ENCODE measurements at regions not wholly inside any gene's neighbourhood (a gene's known extent, or its start where the extent isn't known, plus 50 kb on each side); places are given as distances from the start of the nearest gene placed in this dataset.
"Not testable (repeated sequence)": the region's sequence is repeated elsewhere in the genome, so short reads cannot be mapped to it uniquely, and the experiment has no call there.

DNA sequence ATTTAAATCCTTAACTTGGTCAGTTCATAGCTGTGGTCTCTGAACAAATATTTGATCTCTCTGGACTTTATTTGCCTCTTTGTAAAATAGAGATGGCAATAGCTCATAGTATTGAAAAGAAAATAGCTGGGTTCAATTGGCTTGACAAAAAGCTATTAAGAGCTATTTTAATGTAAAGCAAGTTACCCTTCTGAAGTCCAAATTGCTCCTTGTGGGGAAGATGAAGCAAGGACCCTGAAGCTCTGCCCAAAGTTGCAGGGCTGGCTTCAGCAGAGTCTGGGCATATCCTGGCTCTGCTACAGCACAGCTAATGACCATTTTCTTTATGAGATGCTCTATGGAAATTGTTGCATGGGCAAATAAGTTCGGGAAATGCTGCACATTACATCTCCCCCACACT, 484.5 kb downstream of the TDRD3 start:
- DNase-seq: no peak

DNA sequence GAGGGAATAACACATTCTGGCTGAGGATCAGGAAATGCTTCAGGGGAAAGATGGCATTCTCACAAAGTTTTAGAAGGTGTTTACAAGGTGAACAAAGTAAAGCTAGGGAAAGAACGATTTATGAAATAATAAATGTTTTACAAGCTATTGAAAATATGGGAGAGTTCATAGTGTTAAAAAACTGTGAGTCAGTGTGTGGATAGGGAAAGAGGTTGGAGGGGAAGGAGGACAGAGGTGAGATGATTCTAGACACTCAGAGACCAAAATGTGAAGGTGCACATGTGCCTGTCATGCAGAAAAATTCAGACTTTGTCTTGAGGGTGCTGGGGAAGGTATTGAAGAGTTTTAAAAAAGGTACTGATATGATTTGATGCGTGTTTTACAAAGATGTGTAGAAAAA, 476.1 kb downstream of the TDRD3 start:
- no peak for DNase-seq

DNA sequence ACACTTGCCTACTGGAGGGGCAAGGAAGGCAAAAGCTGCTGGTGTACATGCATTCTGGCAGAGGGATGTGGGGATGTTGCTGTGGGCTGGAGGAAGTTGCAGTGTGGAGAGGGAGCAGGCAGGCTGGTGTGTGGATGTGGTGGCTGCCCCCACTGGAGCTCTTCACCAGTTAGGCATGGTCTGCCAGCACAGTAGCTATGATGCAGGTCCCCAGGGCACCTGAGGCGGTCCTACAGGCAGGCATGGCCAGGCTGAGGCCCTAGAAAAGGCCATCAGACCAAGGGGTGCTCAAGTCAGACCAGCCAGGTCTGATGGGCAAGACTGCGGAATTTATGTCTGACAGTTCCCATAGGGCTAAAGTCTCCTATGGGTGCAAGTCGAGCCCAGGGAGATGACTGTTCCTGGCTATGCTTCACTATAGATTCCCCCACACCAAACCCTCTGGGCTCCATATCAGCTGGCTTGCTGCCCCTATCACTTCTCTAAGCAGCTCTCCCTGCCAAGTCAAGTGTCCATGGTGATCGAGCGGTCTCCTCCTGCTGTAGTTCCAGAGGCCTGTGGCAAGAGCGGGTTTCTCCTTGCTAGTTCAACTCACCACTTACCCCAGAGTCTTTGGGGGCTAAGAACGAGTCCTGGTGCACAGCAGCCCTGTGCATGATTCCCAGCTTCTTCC, 473.1 kb downstream of the TDRD3 start:
- DNase-seq: no peak

DNA sequence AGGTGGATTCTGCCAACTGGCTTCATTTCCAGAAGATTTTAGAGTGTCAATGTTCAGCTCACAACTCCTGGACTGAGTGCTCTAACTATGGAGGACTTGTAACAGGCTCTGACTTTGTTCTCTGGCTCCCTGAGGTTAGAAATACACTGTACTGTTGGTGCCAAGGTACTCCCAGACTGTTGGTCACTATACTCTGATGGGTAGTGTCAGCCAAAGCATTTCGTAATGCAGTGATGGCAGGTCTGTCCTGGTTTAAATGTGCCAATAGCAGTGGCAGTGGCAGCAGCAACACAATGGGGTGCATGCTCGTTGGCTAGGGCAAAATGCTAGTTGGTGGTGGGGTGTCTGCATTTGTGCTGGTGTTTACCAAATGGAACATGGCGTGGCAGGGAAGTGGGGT, 472.2 kb downstream of the TDRD3 start:
- no peak for DNase-seq

DNA sequence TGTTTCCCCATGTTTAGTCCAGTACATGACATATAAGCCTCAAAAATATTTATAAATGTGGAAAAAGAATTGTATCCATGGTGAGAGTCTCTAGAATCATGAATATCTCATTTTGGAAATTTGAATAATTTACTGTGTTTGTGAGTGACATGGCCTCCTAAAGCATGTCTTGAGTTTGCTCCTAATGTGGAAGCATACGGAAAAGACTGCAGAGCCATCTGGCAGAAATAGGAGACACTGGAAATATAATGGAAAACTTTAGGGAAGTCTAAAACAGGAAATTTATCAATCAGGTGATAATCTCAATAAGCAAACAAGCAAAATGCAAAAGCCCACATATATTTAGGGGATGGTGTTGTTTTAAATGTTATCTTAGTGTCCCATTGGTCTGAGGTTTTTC, 465.0 kb downstream of the TDRD3 start:
- DNase-seq: no peak

DNA sequence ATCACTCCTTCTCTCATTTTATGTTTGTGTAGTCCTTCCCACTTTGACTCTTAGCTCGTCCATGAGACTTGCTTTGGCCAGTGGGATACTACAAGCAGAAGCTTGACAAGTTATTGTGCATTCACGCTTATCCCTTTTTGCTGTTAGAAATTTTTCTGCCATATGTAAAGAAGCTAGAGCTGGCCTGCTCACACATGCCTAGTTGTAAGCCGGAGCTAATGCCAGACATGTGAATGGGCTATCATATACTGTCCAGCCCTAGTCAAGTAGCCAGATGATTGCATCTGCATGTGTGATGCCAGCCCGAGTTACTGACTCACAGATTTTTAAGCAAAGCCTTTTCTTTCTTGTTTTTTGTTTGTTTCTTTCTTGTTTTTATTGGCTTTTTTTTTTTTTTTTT, 460.7 kb downstream of the TDRD3 start:
- no peak for DNase-seq

DNA sequence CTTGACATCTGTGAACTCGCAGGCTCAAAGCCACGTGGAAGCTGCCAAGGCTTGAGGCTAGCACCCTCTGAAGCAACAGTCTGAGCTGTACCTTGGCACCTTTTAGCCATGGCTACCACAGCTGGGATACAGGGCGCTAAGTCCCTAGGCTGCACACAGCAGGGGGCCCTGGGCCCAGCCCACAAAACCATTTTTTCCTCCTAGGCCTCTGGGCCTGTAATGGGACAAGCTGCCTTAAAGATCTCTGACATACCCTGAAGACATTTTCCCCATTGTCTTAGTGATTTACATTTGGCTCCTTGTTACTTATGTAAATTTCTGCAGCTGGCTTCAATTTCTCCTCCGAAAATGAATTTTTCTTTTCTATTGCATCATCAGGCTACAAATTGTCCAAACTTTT, 455.9 kb downstream of the TDRD3 start:
- DNase-seq: no peak

DNA sequence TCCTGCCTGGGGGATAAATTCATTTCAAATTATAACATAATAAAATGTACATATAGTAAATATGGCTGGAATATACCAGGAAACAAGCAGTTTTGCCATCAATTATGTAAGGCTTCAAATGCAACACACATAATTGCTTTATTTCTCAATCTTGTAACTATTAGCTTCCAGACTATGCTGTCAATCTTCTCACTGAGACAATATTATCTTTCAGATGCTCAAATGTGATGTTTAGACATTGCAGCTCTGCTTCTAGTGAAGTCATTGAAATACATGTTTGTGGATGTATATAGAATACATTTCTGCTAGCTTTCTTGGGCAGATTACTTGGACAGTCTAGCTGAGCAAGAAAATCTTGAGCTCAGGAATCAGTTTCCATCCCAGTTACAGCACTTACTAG, 454.4 kb downstream of the TDRD3 start:
- DNase-seq: no peak

DNA sequence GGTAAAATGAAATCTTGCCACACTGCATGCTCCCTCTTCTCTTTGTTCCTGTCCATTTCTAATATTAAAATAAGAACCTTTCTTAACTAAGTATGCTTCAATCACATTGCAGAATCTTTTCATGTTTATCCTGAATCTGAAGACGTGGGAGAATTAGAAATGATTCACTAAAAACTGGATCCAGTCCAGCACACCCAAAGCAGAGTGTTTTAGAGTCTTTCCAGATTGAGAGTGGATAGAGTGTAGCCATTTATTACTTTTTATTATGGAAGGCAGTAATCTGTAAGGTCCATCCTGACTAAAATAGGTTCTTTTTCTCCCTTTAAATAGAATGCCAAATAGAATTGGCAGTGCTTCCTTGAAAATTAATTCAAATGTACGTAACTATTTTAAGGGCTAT, 453.5 kb downstream of the TDRD3 start:
- DNase-seq: no peak

DNA sequence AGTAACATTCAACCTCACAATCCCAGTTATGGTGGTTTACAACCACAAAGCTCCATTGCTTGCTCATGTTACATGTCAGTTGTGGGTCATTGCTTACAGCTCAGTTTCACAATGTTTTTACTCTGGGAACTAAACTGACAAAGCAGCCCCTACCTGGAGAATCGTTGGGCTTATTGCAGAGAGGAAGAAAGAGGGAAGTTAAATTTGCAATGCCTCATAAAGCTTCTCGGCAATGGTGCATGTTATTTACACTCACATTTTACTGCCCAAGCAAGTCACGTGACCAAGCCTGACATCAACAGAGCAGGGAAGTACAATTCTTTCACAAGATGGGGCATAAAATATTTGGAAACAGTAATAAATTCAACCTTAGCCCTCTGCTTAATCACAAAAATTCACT, 441.6 kb downstream of the TDRD3 start:
- no peak for DNase-seq

DNA sequence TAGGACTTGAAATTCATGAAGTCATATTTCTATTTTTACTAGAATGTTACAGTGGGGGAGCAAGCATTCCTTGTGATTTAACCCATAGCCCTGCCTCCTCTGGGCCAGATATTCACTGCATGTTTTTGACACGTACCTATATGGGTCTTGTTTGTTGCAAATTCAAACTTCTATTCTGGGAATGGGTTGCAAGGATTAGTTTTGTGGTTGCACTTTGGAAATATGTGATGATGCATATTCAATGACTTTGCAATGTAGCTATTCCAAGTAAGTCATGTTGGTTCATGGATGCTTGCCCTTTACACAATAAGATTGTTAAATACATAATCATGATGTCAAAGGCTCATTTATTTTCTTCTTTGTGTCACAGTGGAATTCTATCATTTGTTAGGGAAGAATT, 440.8 kb downstream of the TDRD3 start:
- DNase-seq: no peak

DNA sequence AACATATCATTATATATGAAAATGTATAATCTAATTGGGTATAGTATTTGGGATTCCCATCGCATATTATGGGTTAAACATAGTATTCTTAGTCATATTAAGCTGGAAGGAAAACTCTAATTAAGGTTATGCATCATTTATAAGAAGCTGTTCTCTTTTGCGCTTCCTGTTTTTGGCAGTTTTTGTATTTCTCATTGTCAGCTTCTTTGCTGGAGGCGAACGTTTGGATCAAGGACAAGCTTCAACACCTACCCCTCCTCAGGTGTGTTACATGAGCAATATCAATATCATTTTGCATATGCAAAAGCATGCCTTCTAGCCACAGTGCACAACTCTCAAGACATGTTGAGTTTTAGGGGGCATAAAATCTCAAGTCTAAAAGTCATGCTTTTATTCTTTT, 439.8 kb downstream of the TDRD3 start:
- DNase-seq: no peak

DNA sequence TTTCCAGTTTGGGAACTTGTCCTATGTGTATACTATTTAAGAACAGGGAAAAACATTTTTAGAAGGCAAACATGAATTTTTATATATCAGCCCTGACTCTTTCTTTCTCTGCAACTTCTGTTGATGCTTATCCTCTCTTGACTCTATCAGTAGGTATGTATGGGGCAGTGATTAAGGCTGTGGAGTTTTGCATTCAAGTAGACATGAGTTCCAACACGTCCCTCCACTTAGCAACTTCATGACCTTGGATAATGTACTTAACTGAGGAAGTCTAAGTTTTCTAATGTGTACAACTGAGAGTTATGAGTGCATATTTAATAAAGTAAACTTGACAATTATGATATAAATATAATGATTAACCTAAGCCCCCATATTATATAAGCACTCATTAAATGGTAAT, 414.6 kb downstream of the TDRD3 start:
- DNase-seq: no peak

DNA sequence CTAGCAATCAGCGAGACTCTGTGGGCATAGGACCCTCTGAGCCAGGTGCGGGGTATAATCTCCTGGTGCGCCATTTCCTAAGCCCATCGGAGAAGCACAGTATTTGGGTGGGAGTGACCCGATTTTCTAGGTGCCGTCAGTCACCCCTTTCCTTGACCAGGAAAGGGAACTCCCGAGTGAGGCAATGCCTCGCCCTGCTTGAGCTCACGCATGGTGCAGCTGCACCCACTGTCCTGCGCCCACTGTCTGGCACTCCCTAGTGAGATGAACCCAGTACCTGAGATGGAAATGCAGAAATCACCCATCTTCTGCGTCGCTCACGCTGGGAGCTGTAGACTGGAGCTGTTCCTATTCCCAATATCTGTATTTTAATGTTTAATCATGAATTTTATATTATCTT, 408.6 kb downstream of the TDRD3 start:
- not testable (repeated sequence) for DNase-seq

DNA sequence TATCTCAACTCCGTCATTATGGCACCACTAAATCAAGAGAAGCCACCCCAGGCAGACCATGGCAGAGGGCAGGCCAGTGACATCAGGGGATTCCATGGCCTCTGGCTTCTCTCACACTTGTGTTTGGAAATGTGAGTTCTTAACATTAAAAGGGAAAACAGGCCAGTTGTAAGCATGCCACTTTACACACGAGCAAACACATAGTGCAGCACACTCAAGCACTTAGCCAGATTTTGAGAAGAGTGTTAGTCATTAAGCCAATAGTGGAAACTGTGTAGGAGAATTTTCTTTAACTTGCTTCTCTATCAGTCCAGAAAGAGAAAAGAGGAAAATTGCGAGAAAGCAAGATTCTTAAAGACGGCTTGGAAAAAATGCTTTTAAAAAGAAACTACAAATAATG, 401.5 kb downstream of the TDRD3 start:
- DNase-seq: no peak

DNA sequence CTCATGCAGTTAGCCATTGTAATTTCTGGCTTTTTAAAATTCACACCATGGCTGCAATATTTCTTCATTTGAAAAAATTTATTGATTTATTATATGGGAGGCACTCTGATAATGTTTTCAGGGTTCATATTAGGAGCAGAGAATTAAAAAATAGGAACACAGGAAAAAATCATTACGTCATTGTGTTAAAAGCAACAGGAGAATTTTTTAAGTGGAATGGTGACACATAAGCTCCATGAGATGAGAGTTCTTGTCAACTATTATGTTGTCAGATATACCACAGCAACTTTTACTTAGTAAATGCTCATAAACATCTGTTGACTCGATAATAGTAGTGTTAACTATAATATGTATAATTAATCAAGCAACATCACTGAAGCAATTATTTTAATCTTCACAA, 400.1 kb downstream of the TDRD3 start:
- no peak for DNase-seq

DNA sequence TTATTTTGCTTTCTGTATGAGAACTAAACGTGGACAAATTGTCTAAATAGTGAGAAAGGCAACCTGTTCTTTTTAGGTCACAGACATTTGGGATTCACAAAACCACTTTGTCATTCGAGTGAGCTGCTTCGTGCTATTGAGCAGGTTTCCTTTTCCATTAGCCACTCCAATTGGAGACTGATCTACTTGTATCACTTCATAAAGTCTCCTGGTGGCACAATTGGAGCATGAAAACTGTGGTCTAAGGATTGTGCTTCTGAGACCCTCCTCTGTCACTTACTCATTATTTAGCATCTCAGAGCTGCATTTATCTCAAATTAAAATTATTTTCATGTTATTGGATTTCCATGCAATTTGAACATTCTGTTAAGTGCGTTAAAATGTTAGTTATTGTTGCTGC, 397.7 kb downstream of the TDRD3 start:
- DNase-seq: no peak

DNA sequence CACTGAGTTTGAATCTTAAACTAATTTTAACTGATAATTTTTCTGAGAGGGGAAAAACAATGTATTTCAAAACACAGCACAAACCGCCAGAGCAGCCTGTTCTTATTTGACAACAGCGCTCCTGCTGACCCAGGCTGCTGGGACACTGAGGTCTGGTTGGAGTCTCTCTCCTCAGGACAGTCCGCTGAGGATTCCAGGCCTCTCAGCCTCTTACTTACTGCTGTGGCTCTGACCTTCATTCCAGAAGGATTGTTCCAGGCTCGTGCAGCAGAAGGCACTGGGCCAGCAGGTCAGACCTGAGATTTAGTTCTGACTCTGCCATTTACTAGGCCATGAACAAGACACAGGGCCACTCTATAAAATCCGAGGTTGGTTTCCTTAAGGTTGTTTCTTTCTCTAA, 393.6 kb downstream of the TDRD3 start:
- no peak for DNase-seq

DNA sequence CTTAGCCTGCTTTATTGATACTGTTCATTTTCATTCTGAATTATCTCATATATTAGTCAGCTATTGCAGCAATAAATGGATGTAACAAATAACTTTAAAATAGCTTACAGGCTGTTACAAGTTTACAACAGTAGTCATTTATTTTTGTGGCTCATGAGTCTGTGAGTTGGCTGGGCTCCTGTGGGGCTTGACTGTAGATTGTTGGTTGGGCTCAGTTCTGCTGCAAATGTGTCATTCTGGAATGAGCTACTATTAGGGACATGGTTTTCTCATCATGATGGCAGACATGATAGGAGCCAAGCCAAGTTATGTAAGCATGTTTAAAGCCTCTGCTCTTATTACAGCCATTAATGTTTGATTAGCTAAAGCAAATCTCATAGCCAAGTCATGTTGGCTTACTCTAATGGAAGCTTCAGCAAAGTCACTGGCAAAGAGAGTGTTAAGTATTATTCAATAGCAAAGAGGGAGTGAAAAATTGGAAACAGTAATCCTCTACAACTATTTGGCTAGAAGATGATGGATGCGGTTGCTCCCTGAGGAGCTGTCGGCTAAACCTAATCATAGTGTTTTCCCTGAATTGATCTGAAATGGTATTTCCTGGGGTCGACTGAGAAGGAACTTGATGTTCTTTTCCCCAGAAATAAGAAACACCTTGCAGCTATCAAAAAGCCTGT, 391.3 kb downstream of the TDRD3 start:
- DNase-seq: no peak

DNA sequence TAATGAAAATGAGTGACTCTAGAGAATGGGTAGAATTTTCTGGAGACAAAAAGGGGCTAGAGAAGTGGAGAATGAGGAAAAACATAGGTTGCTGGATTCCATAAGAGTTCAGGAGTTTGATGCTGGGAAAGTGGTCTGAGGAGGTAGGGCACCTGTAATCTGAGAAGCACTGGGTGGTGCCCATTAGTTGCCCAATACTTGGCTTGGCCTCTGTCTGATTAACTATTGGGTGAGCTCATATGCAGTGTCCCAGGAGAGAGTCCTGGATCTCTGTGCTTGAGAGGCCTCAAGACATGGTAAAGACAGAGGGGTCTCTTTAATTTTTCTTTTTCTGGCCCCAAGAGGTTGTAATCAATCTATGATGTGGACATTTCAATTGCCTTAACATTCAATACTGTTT, 390.1 kb downstream of the TDRD3 start:
- no peak for DNase-seq

DNA sequence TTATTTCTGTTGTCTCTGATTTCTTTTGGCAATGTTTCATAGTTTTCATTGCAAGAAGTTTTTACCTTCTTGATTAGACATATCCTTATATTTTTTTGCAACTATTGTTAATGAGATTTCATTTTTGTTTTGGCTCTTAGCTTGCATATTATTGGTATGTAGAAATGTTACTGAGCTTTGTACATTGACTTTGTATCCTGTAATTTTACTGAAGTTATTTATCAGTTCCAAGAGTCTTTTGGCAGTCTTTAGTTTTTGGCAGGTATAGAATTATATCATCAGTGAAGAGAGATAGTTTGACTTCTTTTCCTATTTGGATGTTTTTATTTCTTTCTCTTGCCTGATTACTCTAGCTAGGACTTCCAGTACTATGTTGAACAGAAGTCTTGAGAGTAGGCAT, 375.7 kb downstream of the TDRD3 start:
- no peak for DNase-seq

DNA sequence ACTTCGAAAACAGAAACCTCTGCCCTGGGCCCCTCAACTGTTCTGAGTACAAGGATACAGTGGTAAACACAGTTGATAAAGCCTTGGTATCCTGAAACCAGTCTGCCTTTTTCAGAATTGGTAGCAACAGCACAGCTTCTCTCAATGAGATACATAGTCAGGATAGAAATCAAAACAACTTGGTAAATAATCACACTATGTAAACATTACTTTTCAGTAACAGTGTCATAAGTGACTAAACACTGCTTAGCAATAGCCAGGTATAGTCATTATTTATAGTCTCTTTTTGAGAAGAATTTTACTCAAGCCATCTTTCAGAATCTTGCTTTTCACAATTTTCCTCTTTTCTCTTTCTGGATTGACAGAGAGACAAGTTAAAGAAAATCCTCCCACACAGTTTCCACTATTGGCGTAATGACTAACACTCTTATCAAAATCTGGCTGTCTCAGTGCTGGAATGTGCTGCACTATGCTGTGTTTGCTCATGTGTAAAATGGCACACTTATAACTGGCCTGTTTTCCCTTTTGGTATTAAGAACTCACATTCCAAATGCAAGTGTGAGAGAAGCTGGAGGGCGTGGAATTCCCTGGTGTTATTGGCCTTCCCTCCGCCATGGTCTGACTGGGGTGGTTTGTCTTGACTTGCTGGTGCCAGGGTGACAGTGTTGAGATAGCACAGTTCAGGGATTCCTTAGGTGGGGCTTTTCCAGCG, 368.8 kb downstream of the TDRD3 start:
- no peak for DNase-seq

DNA sequence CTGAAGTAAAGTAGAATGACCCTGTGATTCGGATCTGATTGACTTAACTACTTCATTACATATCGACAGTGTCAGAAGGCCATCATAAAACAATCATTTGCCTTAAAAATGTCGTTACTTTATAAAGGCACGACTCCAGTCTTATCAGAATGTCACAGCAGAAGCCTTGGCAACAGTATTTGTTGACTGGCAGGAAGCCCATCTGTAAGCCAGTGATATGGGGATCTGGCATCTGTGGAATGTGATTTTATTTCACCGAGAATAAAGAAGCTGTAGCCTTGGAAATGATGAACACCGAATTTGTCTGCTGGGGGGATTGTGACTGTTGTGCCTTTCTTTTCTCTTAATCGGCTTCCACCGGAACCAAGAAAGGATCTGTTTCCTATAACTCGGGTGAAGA, 362.5 kb downstream of the TDRD3 start:
- peak; percentile 59 for DNase-seq

DNA sequence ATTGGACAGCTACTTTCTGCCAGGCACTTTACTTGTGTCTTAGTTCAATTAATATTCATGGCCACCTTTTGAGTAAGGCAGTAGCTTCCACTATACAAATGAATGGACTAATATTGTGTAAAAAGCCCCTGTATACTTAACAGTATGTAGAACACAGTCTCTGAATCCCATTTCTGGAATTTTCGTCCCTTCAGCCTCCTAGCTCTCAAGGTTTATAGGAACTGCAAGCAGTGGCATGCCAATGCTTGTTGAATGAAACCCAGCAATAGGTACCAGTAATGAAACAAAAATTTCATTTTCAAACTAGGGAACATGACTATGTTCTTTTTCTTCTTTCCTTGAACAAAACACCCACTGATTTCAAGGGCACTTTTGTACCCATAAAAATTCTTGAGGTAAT, 361.6 kb downstream of the TDRD3 start:
- DNase-seq: no peak
